ENCODE measurements at regions not wholly inside any gene's neighbourhood (a gene's known extent, or its start where the extent isn't known, plus 50 kb on each side); places are given as distances from the start of the nearest gene placed in this dataset.

GRCh38 chr10:9994131-9994530 is 1023.5 kb upstream of the CELF2 start:
- POLR2A ChIA-PET, result no interaction called here
- CTCF ChIA-PET, result interaction anchor here (1.2 kb wide), 1 partner anchor 20 kb away, joined by 3 read pairs; no protein-coding TSS in a partner anchor
- no peak for TF ChIP-seq CTCF (IDR thresholded peaks at IDR 0.05; ENCODE audit: control extremely low read depth, extremely low read depth, low read depth, missing control alignments)
- no peak for DNase-seq (ENCODE audit: extremely low spot score)

- DNase-seq (ENCODE audit: extremely low spot score), result no peak
- TF ChIP-seq CTCF (IDR thresholded peaks at IDR 0.05; ENCODE audit: control extremely low read depth, extremely low read depth, low read depth, missing control alignments), result no peak
- CTCF ChIA-PET, result interaction anchor here (1.3 to 1.8 kb wide), 2 partner anchors 15 to 102 kb away, joined by 3 to 4 read pairs; no protein-coding TSS in a partner anchor
- POLR2A ChIA-PET, result no interaction called here
These were observed 1018.0 kb upstream of the CELF2 start for GRCh38 chr10:9999627-10000026.

GRCh38 chr10:10007957-10008356 is 1009.7 kb upstream of the CELF2 start:
- ChIA-PET POLR2A (no interaction called here), CTCF (interaction anchor here (1.6 kb wide), 1 partner anchor 115 kb away, joined by 3 read pairs; no protein-coding TSS in a partner anchor)
- TF ChIP-seq CTCF (IDR thresholded peaks at IDR 0.05; ENCODE audit: control extremely low read depth, extremely low read depth, low read depth, missing control alignments), result no peak
- no peak for DNase-seq (ENCODE audit: extremely low spot score)

GRCh38 chr10:10010397-10010796 is 1007.3 kb upstream of the CELF2 start:
- DNase-seq (ENCODE audit: extremely low spot score), result no peak
- CTCF ChIA-PET, result no interaction called here
- POLR2A ChIA-PET, result no interaction called here
- TF ChIP-seq CTCF (IDR thresholded peaks at IDR 0.05; ENCODE audit: control extremely low read depth, extremely low read depth, low read depth, missing control alignments), result no peak

- no peak for DNase-seq (ENCODE audit: extremely low spot score)
- ChIA-PET CTCF (interaction anchor here (0.6 to 1.3 kb wide), 5 partner anchors 9 to 25 kb away, joined by 3 read pairs; no protein-coding TSS in a partner anchor), POLR2A (no interaction called here)
- no peak for TF ChIP-seq CTCF (IDR thresholded peaks at IDR 0.05; ENCODE audit: control extremely low read depth, extremely low read depth, low read depth, missing control alignments)
These were observed 1002.8 kb upstream of the CELF2 start for GRCh38 chr10:10014846-10015245.

- ChIA-PET CTCF (no interaction called here), POLR2A (no interaction called here)
- no peak for DNase-seq (ENCODE audit: extremely low spot score)
- TF ChIP-seq CTCF (IDR thresholded peaks at IDR 0.05; ENCODE audit: control extremely low read depth, extremely low read depth, low read depth, missing control alignments), result no peak
These were observed 1000.0 kb upstream of the CELF2 start for GRCh38 chr10:10017716-10018115.

- CTCF ChIA-PET, result interaction anchor here (1.3 kb wide), 1 partner anchor 9 kb away, joined by 3 read pairs; no protein-coding TSS in a partner anchor
- TF ChIP-seq CTCF (IDR thresholded peaks at IDR 0.05; ENCODE audit: control extremely low read depth, extremely low read depth, low read depth, missing control alignments), result no peak
- POLR2A ChIA-PET, result no interaction called here
- no peak for DNase-seq (ENCODE audit: extremely low spot score)
These were observed 996.7 kb upstream of the CELF2 start for GRCh38 chr10:10020945-10021344.
